ENCODE measurements at regions not wholly inside any gene's neighbourhood (a gene's known extent, or its start where the extent isn't known, plus 50 kb on each side); places are given as distances from the start of the nearest gene placed in this dataset.
A peak's percentile ranks its signal among the peaks of the same experiment; 100 is the strongest.

GRCh38 chr9:89554307-89555035 lies 50.3 kb upstream of the GADD45G start:
- DNase-seq (ENCODE audit: low read depth) = no peak
- H3K4me3 ChIP-seq (ENCODE audit: low read depth, low read length) = no peak overlapping the region
- TF ChIP-seq CTCF (IDR thresholded peaks at IDR 0.05; ENCODE audit: insufficient read depth, low read depth, low read length) = no peak
- peaks cover 6% of the 10 kb centered on the region for H3K27me3 ChIP-seq (ENCODE audit: control insufficient read depth, insufficient read depth, low read length)
- POLR2A ChIA-PET = no interaction called here
- CTCF ChIA-PET = no interaction called here
- no peaks in the 10 kb centered on the region for H3K36me3 ChIP-seq (ENCODE audit: control insufficient read depth, insufficient read depth, low read length)

- ChIA-PET POLR2A (no interaction called here), CTCF (no interaction called here)
- no peaks in the 10 kb centered on the region for H3K36me3 ChIP-seq (ENCODE audit: control insufficient read depth, insufficient read depth, low read length)
- no peak overlapping the region for H3K4me3 ChIP-seq (ENCODE audit: low read depth, low read length)
- DNase-seq (ENCODE audit: low read depth) = no peak
- peaks cover 6% of the 10 kb centered on the region for H3K27me3 ChIP-seq (ENCODE audit: control insufficient read depth, insufficient read depth, low read length)
- no peak for TF ChIP-seq CTCF (IDR thresholded peaks at IDR 0.05; ENCODE audit: insufficient read depth, low read depth, low read length)
Measured at GRCh38 chr9:89553451-89554010, 51.3 kb upstream of the GADD45G start.

DNA sequence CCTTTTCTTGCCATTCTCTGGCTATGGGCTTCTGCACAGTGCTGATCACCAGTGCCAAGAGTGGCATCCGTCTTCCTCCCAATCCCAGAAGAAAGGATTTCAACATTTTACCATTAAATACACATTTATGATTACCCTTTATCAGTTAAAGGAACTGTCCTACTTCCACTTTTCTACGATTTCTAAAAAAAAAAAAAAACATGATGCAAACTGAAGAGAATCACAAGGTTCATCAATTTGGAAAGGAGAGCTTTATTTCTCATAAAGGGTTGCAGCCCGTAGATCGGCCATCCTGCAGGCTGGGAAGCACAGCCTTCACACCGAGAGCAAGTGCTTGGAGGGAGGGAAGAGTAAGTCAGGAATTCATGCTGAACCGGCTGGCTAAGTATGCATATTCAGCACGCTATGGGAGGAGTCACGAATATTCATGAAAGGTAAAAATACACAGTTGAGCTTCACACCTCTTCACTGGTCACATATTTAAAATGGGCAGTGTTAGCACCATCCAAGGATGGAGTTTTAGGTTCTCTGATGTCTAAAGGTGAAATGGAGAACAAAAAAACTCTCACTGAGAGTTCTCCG lies 52.5 kb upstream of the SEMA4D start:
- Histone ChIP-seq H3K27me3 (ENCODE audit: control insufficient read depth, insufficient read depth, low read length) (peaks cover 2% of the 10 kb centered on the region), H3K4me3 (ENCODE audit: low read depth, low read length) (no peak overlapping the region), H3K36me3 (ENCODE audit: control insufficient read depth, insufficient read depth, low read length) (no peaks in the 10 kb centered on the region)
- ChIA-PET CTCF (interaction anchor here (1.6 to 3.6 kb wide), 6 partner anchors 12 to 269 kb away, joined by 3 to 45 read pairs (median 6); partner anchors contain the start of gene SECISBP2), POLR2A (no interaction called here)
- DNase-seq (ENCODE audit: low read depth) = no peak
- TF ChIP-seq CTCF (IDR thresholded peaks at IDR 0.05; ENCODE audit: insufficient read depth, low read depth, low read length) = no peak

DNA sequence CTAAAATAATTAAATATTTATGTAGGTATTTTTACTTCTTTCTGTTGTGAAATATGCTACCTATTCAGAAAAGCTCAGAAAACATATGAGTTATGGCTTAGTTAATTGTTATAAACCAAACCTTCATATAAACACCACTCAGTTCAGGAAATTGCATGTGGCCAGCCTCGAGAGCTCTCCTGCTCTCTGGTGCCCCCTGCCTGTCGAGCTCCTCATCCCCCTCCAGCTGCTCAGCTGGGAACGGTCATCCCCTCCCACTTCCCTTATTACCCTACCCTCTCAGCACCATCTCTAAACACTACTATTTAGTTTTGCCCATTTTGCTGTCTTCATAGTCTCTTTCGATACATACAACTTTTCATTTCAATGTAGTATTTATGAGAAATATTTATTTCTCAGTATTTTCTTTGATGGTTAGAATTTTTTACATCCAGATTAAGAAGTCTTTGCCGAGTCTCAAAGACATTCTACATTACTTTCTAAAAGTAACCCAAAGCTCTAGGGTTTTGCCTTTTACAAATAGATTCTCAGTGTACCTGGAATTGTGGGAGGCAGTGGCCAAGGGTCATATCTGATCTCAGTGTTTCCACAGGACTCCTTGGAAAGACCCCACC lies 51.2 kb upstream of the SEMA4D start:
- ChIA-PET CTCF (interaction anchor here (0.7 to 3.6 kb wide), 37 partner anchors 9 to 1598 kb away, joined by 3 to 45 read pairs (median 4); partner anchors contain the start of gene SECISBP2), POLR2A (no interaction called here)
- no peak overlapping the region for H3K4me3 ChIP-seq (ENCODE audit: low read depth, low read length)
- H3K36me3 ChIP-seq (ENCODE audit: control insufficient read depth, insufficient read depth, low read length) = no peaks in the 10 kb centered on the region
- peak; percentile 96 for TF ChIP-seq CTCF (IDR thresholded peaks at IDR 0.05; ENCODE audit: insufficient read depth, low read depth, low read length)
- DNase-seq (ENCODE audit: low read depth) = no peak
- H3K27me3 ChIP-seq (ENCODE audit: control insufficient read depth, insufficient read depth, low read length) = peaks cover 2% of the 10 kb centered on the region

DNA sequence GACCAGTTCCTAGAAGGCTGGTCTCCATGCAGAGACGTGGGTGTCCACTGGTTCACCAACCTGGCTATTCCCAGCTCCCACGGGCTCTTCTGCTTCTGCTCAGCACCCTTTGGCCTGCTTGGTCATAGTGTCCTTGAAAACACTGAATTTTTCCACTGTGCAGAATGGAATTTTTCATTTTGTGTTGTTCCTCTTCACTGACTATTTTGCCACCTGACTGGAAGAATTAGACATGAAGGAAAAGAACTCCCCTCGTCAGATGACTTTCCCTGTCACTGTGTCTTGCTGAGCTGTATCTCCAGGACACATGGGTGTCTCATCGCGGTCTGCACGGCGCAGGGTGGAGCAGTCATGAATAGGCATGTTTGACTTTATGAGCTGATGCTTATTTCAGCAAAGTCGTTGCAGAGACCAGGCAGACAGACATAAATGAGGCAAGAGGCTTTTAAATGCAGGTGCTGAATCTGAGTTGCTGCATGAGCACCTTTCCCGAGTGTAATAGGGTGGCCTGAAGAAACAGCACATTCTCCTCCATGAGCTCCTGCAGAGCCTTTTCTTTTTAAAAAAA lies 50.2 kb upstream of the SEMA4D start:
- POLR2A ChIA-PET = no interaction called here
- Histone ChIP-seq H3K4me3 (ENCODE audit: low read depth, low read length) (no peak overlapping the region), H3K36me3 (ENCODE audit: control insufficient read depth, insufficient read depth, low read length) (no peaks in the 10 kb centered on the region), H3K27me3 (ENCODE audit: control insufficient read depth, insufficient read depth, low read length) (no peaks in the 10 kb centered on the region)
- no peak for DNase-seq (ENCODE audit: low read depth)
- TF ChIP-seq CTCF (IDR thresholded peaks at IDR 0.05; ENCODE audit: insufficient read depth, low read depth, low read length) = no peak
- CTCF ChIA-PET = interaction anchor here (0.8 to 3.6 kb wide), 23 partner anchors 8 to 1597 kb away, joined by 3 to 45 read pairs (median 5); partner anchors contain the start of gene SECISBP2
